ENCODE measurements at regions not wholly inside any gene's neighbourhood (a gene's known extent, or its start where the extent isn't known, plus 50 kb on each side); places are given as distances from the start of the nearest gene placed in this dataset.

DNA sequence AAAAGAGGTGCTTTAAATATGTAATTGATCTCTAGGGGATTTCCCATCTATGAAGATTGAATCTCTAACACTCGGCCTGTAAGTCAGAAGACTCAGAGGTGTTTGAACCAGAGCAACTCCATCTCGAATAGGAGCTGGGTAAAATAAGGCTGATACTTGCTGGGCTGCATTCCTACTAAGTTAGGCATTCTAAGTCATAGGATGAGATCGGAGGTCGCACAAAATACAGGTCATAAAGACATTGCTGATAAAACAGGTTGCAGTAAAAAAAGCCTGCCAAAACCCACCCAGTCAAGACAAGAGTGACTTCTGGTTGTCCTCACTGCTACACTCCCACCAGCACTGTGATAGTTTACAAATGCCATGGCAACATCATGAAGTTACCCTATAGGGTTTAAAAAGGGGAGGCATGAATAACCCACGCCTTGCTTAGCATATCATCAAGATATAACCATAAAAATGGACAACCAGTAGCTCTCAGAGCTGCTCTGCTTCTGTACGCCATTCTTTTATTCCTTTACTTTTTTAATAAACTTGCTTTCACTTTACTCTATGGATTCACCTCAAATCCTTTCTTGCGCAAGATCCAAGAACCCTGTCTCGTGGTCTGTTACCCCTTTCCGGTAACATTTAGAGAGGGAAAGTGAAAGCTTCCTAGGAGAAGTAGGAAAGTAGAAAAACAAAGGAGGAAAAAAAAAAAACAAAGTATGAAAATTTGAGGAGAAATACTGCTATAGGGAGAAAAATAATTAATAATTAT lies 129.7 kb upstream of the PHACTR1 start:
- ChIA-PET POLR2A (no interaction called here), CTCF (no interaction called here)
- DNase-seq (ENCODE audit: low spot score) (no peak), ATAC-seq (no peak)
- no peaks in the 10 kb centered on the region for H3K27me3 Mint-ChIP-seq (ENCODE audit: low read depth)
- H3K36me3 Mint-ChIP-seq: no peaks in the 10 kb centered on the region
- no peak for TF ChIP-seq ZNF317 (CRISPR knock-in tag; IDR thresholded peaks at IDR 0.05; ENCODE audit: borderline replicate concordance, low read depth)
- no peaks in the 10 kb centered on the region for H3K9me3 Mint-ChIP-seq
- H3K27ac Mint-ChIP-seq: no peak overlapping the region
- peaks cover 4% of the 10 kb centered on the region; the same call in 1 of the 2 replicates for H3K4me1 Mint-ChIP-seq
- no peak overlapping the region for H3K4me3 Mint-ChIP-seq

DNA sequence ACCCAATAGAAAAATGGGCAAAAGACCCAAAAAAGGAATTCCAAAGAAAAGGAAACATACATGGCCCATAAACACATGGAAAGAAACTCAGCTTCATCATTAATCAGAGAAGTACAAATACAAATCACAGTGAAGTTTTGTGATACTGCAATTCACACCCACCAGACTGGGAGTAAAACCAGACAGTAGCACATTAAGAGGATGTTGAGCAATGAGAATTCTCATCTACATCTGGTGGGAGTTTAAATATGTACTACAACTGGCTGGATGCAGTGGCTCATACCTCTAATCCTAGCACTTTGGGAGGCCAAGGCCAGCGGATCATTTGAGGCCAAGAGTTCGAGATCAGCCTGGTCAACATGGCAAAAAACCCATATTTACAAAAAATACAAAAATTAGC lies 125.7 kb upstream of the PHACTR1 start:
- TF ChIP-seq, protein P1, sequence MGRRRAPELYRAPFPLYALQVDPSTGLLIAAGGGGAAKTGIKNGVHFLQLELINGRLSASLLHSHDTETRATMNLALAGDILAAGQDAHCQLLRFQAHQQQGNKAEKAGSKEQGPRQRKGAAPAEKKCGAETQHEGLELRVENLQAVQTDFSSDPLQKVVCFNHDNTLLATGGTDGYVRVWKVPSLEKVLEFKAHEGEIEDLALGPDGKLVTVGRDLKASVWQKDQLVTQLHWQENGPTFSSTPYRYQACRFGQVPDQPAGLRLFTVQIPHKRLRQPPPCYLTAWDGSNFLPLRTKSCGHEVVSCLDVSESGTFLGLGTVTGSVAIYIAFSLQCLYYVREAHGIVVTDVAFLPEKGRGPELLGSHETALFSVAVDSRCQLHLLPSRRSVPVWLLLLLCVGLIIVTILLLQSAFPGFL (CRISPR knock-in tag; IDR thresholded peaks at IDR 0.05; ENCODE audit: borderline replicate concordance): no peak
- TF ChIP-seq GABPB1 (CRISPR knock-in tag; IDR thresholded peaks at IDR 0.05): no peak
- no peaks in the 10 kb centered on the region; the same call in 1 of the 2 replicates for H3K9me3 Mint-ChIP-seq
- H3K4me3 Mint-ChIP-seq: no peak overlapping the region
- no peaks in the 10 kb centered on the region for H3K27me3 Mint-ChIP-seq (ENCODE audit: low read depth)
- ATAC-seq (no peak), DNase-seq (ENCODE audit: low spot score) (no peak)
- H3K4me1 Mint-ChIP-seq: peaks cover 8% of the 10 kb centered on the region; the same call in 1 of the 2 replicates
- H3K27ac Mint-ChIP-seq: no peak overlapping the region
- no peaks in the 10 kb centered on the region for H3K36me3 Mint-ChIP-seq
- ChIA-PET POLR2A (no interaction called here), CTCF (no interaction called here)

DNA sequence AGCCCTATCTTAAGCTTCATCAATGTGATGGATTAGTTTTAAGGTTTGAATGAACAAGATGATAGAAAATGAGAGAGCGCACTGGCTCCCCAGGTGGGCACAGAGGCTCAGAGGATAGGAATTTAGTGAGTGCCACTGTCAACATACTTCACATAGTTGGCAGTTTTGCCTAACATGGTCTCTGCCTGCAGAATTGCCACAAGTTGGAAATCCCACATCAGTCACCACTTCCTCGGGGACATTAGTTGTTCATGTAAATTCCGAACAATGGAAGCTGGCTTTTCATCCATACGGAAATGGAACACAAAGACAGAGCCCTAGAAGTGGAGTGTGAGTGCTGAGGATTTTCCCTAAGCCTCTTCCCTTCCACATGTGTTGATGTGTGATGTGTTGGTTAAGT lies 123.9 kb upstream of the PHACTR1 start:
- TF ChIP-seq ZNF138 (CRISPR knock-in tag; conservative IDR thresholded peaks at IDR 0.05): no peak
- TF ChIP-seq ZNF671 (CRISPR knock-in tag; IDR thresholded peaks at IDR 0.05): no peak
- no peak for TF ChIP-seq ZNF396 (CRISPR knock-in tag; IDR thresholded peaks at IDR 0.05; ENCODE audit: borderline replicate concordance)
- TF ChIP-seq GRHL2 (CRISPR knock-in tag; IDR thresholded peaks at IDR 0.05; ENCODE audit: insufficient replicate concordance, severe bottlenecking): no peak
- TF ChIP-seq, protein P1 (CRISPR knock-in tag; IDR thresholded peaks at IDR 0.05; ENCODE audit: borderline replicate concordance): no peak
- no peak for TF ChIP-seq ESRRA (CRISPR knock-in tag; IDR thresholded peaks at IDR 0.05; ENCODE audit: borderline replicate concordance)
- H3K36me3 Mint-ChIP-seq: no peaks in the 10 kb centered on the region
- H3K27me3 Mint-ChIP-seq (ENCODE audit: low read depth): no peaks in the 10 kb centered on the region
- no peak for DNase-seq (ENCODE audit: low spot score)
- POLR2A ChIA-PET: no interaction called here
- no peak; the same call in 1 of the 2 replicates for ATAC-seq
- no peak overlapping the region for H3K27ac Mint-ChIP-seq
- no peak overlapping the region for H3K4me3 Mint-ChIP-seq
- CTCF ChIA-PET: interaction anchor here (0.6 to 1.0 kb wide), 2 partner anchors 308 to 1017 kb away, joined by 3 read pairs; no protein-coding TSS in a partner anchor
- no peaks in the 10 kb centered on the region; the same call in 1 of the 2 replicates for H3K9me3 Mint-ChIP-seq
- 0 out of 2 replicates have a peak, but pooled peaks cover 4% of the 10 kb centered on the region for H3K4me1 Mint-ChIP-seq

DNA sequence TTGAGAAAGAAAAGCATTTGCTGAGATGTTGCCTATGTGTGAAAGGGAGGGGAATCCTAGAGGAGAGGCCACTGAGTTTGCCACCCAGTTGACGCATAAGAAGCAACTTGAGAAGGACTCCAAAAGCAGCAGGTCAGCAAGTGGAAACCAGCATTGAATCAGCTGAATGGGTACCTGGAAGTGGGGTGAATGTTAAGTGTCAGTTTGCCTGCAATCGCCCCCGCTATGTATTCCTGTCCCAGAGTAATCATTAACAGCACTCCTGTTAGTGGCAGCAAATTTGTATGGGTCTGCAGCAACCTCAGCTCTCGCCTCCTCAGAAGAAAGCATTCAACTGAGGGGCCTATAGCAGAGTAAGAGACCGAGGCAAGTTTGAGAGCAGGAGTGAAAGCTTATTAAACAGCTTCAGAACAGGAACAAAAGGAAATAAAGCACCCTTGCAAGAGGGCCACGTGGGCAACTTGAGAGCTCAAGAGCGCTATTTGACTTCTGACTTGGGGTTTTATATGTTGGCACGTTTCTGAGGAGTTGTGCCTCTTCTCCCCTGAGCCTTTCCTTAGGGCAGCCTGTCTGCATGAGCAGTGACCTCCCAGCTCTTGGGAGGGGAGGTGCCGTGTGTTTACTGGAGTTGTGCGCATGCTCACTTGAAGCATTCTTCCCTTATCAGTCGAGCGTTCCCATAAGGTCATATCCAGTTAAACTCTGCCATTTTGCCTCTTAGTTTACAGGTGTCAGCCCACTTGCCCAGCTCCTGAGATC lies 122.6 kb upstream of the PHACTR1 start:
- no peaks in the 10 kb centered on the region for H3K36me3 Mint-ChIP-seq
- DNase-seq (ENCODE audit: low spot score) (no peak), ATAC-seq (no peak)
- CTCF ChIA-PET: interaction anchor here (1.2 to 1.7 kb wide), 2 partner anchors 9 to 300 kb away, joined by 3 to 7 read pairs; no protein-coding TSS in a partner anchor
- POLR2A ChIA-PET: no interaction called here
- H3K4me3 Mint-ChIP-seq: no peak overlapping the region
- H3K27ac Mint-ChIP-seq: no peak overlapping the region
- H3K4me1 Mint-ChIP-seq: 0 out of 2 replicates have a peak, but pooled peaks cover 4% of the 10 kb centered on the region
- TF ChIP-seq GTF2I (CRISPR knock-in tag; conservative IDR thresholded peaks at IDR 0.05): no peak
- TF ChIP-seq GRHL2 (CRISPR knock-in tag; IDR thresholded peaks at IDR 0.05; ENCODE audit: insufficient replicate concordance, severe bottlenecking): no peak
- TF ChIP-seq NFE2L1 (CRISPR knock-in tag; IDR thresholded peaks at IDR 0.05): no peak
- no peak for TF ChIP-seq HMGA2 (CRISPR knock-in tag; IDR thresholded peaks at IDR 0.05)
- TF ChIP-seq, protein P2, sequence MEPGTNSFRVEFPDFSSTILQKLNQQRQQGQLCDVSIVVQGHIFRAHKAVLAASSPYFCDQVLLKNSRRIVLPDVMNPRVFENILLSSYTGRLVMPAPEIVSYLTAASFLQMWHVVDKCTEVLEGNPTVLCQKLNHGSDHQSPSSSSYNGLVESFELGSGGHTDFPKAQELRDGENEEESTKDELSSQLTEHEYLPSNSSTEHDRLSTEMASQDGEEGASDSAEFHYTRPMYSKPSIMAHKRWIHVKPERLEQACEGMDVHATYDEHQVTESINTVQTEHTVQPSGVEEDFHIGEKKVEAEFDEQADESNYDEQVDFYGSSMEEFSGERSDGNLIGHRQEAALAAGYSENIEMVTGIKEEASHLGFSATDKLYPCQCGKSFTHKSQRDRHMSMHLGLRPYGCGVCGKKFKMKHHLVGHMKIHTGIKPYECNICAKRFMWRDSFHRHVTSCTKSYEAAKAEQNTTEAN (CRISPR knock-in tag; IDR thresholded peaks at IDR 0.05): no peak
- no peak for TF ChIP-seq CBFB (CRISPR knock-in tag; IDR thresholded peaks at IDR 0.05; ENCODE audit: low read depth)
- TF ChIP-seq, protein P3, sequence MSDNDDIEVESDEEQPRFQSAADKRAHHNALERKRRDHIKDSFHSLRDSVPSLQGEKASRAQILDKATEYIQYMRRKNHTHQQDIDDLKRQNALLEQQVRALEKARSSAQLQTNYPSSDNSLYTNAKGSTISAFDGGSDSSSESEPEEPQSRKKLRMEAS (CRISPR knock-in tag; IDR thresholded peaks at IDR 0.05): no peak
- no peak for TF ChIP-seq TCF7 (CRISPR knock-in tag; IDR thresholded peaks at IDR 0.05; ENCODE audit: low read depth)
- no peak for TF ChIP-seq TEAD4 (CRISPR knock-in tag; IDR thresholded peaks at IDR 0.05)
- no peak for TF ChIP-seq TEAD1 (CRISPR knock-in tag; IDR thresholded peaks at IDR 0.05)
- H3K27me3 Mint-ChIP-seq (ENCODE audit: low read depth): no peaks in the 10 kb centered on the region
- no peaks in the 10 kb centered on the region; the same call in 1 of the 2 replicates for H3K9me3 Mint-ChIP-seq
